Esophagus muscularis mucosa (tissue), 4 donors: ENCODE measurements at regions not wholly inside any gene's neighbourhood (a gene's known extent, or its start where the extent isn't known, plus 50 kb on each side); places are given as distances from the start of the nearest gene placed in this dataset.

Experiments used
- DNase-seq: peaks from one replicate; pipeline ENCODE4 v3.0.0-alpha.2; 2017; ENCODE audit errors: extremely low spot score
- H3K27ac ChIP-seq, 4 donors: fragments of 200-600 bp; sonication (generic); replicated peaks in 1 of 4; 1 replicate in 3 of 4; 2 replicates in 1 of 4; pipeline ENCODE4 v1.5.1; 2016 to 2019; ENCODE audit warnings: mild to moderate bottlenecking in 1 of 4
- H3K27me3 ChIP-seq, 4 donors: fragments of 200-600 bp; sonication (generic); one replicate each; pipeline versions ENCODE4 v1.5.1 to v1.6.0; 2016 to 2019
- H3K36me3 ChIP-seq, 4 donors: fragments of 200-600 bp; sonication (generic); one replicate each; pipeline ENCODE4 v1.5.1; 2016 to 2019
- H3K4me1 ChIP-seq, 4 donors: fragments of 200-600 bp; sonication (generic); one replicate each; pipeline ENCODE4 v1.5.1; 2016 to 2019
- H3K4me3 ChIP-seq, 4 donors: fragments of 200-600 bp; sonication (generic); 1 replicate in 2 of 4; 2 replicates in 2 of 4; pipeline ENCODE4 v1.5.1; 2016 to 2019; ENCODE audit warnings: mild to moderate bottlenecking in 4 of 4, moderate library complexity in 1 of 4
- H3K9me3 ChIP-seq, 4 donors: fragments of 200-600 bp; sonication (generic); 1 replicate in 3 of 4; 2 replicates in 1 of 4; pipeline ENCODE4 v1.5.1; 2016 to 2019
- EP300 ChIP-seq: sonication (generic); formaldehyde crosslinking; IDR thresholded peaks from one replicate; pipeline ENCODE4 v1.6.1; 2017; ENCODE audit warnings: antibody characterized with exemption
- POLR2A ChIP-seq: fragments of 450-650 bp; IDR thresholded peaks from one replicate; pipeline ENCODE4 v1.6.1; 2017; ENCODE audit warnings: antibody characterized with exemption, moderate library complexity, mild to moderate bottlenecking, low read depth
- POLR2AphosphoS5 ChIP-seq, 2 donors: sonication (generic); formaldehyde crosslinking; IDR thresholded peaks; one replicate each; pipeline ENCODE4 v1.6.1; 2017; ENCODE audit warnings: antibody characterized with exemption in 2 of 2
- WGBS: methylation state at CpG from one replicate; pipeline ENCODE4 v1.1.5; 2018; 5-methylcytosine and 5-hydroxymethylcytosine counted together
- intact Hi-C: fragments of 100-400 bp; cut with DNase I; formaldehyde crosslinking; loops from one replicate; pipeline ENCODE4 v1.15.1; 2023
- TF ChIP-seq, protein P1 (sequence below), 3 experiments: fragments of 200-600 bp in 2 of 3; fragments of 450-650 bp in 1 of 3; sonication (generic) in 2 of 3; IDR thresholded peaks; one replicate each; pipeline ENCODE4 v1.5.1; 2017 to 2019; ENCODE audit warnings: antibody characterized with exemption in 3 of 3, mild to moderate bottlenecking in 2 of 3, moderate library complexity in 1 of 3

GRCh38 chr4:3864742-3865721 is 98.8 kb downstream of the ADRA2C start:
- intact Hi-C loops: no loop called here

DNA sequence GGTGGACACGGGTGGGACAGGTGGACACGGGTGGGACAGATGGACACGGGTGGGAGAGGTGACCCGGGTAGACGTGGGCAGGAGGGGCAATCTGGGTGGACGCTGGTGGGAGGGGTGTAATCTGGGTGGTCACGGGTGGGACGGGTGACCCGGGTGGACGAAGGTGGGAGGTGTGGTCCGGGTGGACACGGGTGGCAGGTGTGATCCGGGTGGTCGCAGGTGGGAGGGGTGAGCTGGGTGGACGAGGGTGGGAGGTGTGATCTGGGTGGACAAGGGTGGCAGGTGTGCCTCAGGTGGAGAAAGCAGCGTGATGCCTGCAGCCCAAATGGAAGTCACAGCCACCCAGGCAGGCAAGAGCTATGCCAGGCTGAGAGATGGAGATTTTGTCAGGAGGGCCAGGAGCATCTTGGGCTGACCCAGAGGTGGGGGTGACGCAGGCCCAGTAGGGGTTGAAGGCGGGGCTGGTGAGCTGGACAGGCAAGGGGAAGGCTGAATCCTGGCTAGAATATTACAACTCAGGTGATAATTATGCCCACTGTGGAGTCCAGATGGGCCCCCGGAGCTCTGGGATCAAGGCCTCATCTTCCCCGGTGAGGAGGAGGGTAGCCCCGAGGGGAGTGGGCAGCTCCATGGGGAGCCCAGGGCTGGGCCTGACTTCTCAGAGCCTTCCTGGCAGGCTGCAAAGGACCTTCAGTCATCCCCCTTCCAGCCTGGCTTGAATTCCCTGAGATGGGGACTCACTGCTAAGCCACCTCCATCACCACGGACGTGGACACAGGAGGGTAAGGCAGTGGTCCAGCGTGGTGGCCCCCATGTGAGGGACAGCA is 100.0 kb downstream of the ADRA2C start:
- H3K27me3 ChIP-seq: peaks cover 0 to 92% (median 2%) of the 10 kb centered on the region in 4 donors
- 83% methylated on average over 21 of the region's 24 CpGs for WGBS

More at GRCh38 chr4:3864742-3865721, 98.8 kb downstream of the ADRA2C start:
- H3K27ac ChIP-seq: no peak overlapping the region
- H3K4me1 ChIP-seq: peaks cover 0 to 8% (median 0%) of the 10 kb centered on the region in 4 donors
- no peaks in the 10 kb centered on the region for H3K36me3 ChIP-seq
- no peaks in the 10 kb centered on the region for H3K9me3 ChIP-seq
- no peak for DNase-seq
- no peak for TF ChIP-seq EP300
- no peak for TF ChIP-seq POLR2AphosphoS5 (IDR thresholded peaks at IDR 0.05)
- TF ChIP-seq POLR2A: no peak
- TF ChIP-seq, protein P1, sequence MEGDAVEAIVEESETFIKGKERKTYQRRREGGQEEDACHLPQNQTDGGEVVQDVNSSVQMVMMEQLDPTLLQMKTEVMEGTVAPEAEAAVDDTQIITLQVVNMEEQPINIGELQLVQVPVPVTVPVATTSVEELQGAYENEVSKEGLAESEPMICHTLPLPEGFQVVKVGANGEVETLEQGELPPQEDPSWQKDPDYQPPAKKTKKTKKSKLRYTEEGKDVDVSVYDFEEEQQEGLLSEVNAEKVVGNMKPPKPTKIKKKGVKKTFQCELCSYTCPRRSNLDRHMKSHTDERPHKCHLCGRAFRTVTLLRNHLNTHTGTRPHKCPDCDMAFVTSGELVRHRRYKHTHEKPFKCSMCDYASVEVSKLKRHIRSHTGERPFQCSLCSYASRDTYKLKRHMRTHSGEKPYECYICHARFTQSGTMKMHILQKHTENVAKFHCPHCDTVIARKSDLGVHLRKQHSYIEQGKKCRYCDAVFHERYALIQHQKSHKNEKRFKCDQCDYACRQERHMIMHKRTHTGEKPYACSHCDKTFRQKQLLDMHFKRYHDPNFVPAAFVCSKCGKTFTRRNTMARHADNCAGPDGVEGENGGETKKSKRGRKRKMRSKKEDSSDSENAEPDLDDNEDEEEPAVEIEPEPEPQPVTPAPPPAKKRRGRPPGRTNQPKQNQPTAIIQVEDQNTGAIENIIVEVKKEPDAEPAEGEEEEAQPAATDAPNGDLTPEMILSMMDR (IDR thresholded peaks at IDR 0.05): no peak
- H3K4me3 ChIP-seq: no peak overlapping the region
- peaks cover 0 to 92% (median 0%) of the 10 kb centered on the region in 4 donors for H3K27me3 ChIP-seq
- WGBS: 62% methylated on average over 8 of the region's 28 CpGs

DNA sequence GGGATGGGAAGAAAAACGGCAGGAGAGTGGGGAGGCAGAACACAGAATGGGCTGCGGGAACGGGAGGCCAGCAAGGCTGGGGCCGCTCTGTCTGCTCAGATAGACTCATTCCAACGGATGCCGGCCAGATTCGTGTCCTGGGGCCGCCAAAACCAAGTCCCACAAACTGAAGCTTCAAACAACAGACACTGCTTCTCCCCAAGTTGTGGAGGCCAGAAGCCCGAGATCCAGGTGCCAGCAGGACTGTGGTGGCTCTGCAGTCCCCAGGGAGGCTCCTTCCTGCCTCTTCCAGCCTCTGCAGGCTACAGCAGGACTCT is 100.6 kb downstream of the ADRA2C start:
- WGBS: 90% methylated on average over 3 of the region's 9 CpGs
- TF ChIP-seq, protein P1 (IDR thresholded peaks at IDR 0.05): no peak
- TF ChIP-seq POLR2AphosphoS5 (IDR thresholded peaks at IDR 0.05) (no peak), EP300 (no peak), POLR2A (no peak)
- intact Hi-C loops: no loop called here
- no peak for DNase-seq
- Histone ChIP-seq H3K27ac (no peak overlapping the region), H3K36me3 (no peaks in the 10 kb centered on the region), H3K27me3 (peaks cover 0 to 92% (median 8%) of the 10 kb centered on the region in 4 donors), H3K4me3 (no peak overlapping the region), H3K4me1 (peaks cover 4 to 14% (median 7%) of the 10 kb centered on the region in 4 donors), H3K9me3 (no peaks in the 10 kb centered on the region)

More for the DNA sequence above, 100.0 kb downstream of the ADRA2C start:
- DNase-seq: no peak
- H3K9me3 ChIP-seq: no peaks in the 10 kb centered on the region
- peaks cover 0 to 8% (median 2%) of the 10 kb centered on the region in 4 donors for H3K4me1 ChIP-seq
- intact Hi-C loops: no loop called here
- no peak overlapping the region for H3K4me3 ChIP-seq
- TF ChIP-seq POLR2A (no peak), EP300 (no peak), POLR2AphosphoS5 (IDR thresholded peaks at IDR 0.05) (no peak)
- no peaks in the 10 kb centered on the region for H3K36me3 ChIP-seq
- H3K27ac ChIP-seq: no peak overlapping the region

DNA sequence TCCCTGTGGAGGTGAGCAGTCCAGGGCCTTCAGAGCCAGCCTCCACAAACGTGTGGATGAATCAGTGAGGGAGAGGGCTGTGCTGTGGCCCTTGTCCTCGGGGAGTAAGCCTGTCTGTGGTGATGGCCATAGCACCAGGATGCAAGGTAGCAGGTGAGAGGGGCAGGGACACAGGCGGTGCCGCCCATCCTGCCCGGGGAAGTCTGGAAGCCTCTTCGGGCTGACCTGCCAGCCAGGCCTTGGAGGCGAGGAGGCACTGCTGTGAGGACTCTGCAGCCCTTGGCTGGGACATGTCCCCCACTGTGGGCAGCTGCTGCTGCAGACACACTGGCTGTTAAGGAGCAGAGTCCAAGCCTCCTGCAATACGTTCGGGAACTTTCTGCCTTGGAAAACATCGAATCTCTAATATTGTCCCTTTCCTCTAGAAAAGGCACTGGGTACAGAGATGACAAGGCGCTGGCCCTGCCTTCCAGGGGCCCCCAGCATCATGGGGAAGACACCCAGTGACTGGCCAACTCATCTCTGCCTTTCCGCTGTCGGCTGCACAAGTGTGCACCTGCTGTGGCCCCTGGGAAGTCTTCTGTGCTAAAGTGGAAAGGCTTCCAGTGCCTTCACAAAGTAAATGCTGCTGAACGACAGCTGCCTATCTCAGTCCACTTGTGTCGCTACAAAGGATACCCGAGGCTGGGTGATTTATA is 101.4 kb downstream of the ADRA2C start:
- peaks cover 4 to 12% (median 11%) of the 10 kb centered on the region in 4 donors for H3K4me1 ChIP-seq
- DNase-seq: no peak
- 92% methylated on average over 9 of the region's 16 CpGs for WGBS
- no peak overlapping the region for H3K4me3 ChIP-seq
- intact Hi-C loops: no loop called here
- H3K27ac ChIP-seq: no peak overlapping the region
- TF ChIP-seq EP300: no peak
- TF ChIP-seq, protein P1 (IDR thresholded peaks at IDR 0.05): no peak
- TF ChIP-seq POLR2AphosphoS5 (IDR thresholded peaks at IDR 0.05): no peak
- no peak for TF ChIP-seq POLR2A
- H3K36me3 ChIP-seq: no peaks in the 10 kb centered on the region
- peaks cover 0 to 94% (median 15%) of the 10 kb centered on the region in 4 donors for H3K27me3 ChIP-seq
- no peaks in the 10 kb centered on the region for H3K9me3 ChIP-seq
